ENCODE measurements at regions not wholly inside any gene's neighbourhood (a gene's known extent, or its start where the extent isn't known, plus 50 kb on each side); places are given as distances from the start of the nearest gene placed in this dataset.
A peak's percentile ranks its signal among the peaks of the same experiment; 100 is the strongest.

DNA sequence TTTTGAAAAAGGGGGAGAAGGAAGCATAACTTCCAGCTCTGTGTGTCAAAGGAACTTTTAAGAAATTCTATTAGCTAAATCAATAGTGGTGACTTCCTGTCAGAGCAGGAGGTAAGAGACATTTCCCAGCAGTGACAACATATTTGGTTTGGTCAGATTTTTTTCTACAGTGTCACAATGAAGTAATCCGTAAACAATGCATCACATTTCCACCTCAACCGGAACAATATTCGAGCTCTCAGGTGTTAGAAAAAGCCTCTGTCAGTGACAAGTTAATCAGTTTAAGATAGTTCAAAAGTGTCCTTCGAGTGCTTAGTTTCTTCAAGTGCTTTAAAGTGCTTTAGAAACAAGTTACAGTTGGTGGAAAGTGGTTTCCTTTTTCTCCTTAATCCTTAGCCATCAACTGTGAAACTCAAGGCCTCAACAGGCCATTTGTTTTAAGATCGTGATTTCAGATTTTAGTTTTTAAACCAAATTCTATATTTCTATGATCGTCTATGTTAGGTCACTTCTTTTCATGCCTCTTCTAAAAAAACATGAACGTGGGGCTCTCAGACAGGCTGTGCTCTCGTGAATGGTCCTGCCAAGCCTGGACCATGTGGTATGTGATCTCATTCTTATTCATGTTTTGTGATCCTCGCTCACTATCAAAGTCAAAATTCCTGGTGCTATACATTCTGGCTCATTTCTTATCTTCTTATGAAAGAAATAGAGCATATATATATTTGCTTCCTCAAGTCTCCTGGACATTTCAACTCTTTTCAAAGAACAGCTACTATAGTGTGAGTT, 181.9 kb upstream of the HMHB1 start (continued):
- TF ChIP-seq, protein P1, sequence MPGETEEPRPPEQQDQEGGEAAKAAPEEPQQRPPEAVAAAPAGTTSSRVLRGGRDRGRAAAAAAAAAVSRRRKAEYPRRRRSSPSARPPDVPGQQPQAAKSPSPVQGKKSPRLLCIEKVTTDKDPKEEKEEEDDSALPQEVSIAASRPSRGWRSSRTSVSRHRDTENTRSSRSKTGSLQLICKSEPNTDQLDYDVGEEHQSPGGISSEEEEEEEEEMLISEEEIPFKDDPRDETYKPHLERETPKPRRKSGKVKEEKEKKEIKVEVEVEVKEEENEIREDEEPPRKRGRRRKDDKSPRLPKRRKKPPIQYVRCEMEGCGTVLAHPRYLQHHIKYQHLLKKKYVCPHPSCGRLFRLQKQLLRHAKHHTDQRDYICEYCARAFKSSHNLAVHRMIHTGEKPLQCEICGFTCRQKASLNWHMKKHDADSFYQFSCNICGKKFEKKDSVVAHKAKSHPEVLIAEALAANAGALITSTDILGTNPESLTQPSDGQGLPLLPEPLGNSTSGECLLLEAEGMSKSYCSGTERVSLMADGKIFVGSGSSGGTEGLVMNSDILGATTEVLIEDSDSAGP (CRISPR knock-in tag; IDR thresholded peaks at IDR 0.05; ENCODE audit: borderline replicate concordance) = no peak
- TF ChIP-seq SYNCRIP (IDR thresholded peaks at IDR 0.05; ENCODE audit: insufficient read depth, low read depth, low read length) = no peak
- no peak for TF ChIP-seq PRMT3 (CRISPR knock-in tag; IDR thresholded peaks at IDR 0.05; ENCODE audit: borderline replicate concordance, low read depth)
- no peak for TF ChIP-seq ZBTB40 (IDR thresholded peaks at IDR 0.05)
- TF ChIP-seq ZBTB40 (CRISPR knock-in tag; IDR thresholded peaks at IDR 0.05) = no peak
- TF ChIP-seq ZNF260 (CRISPR knock-in tag; IDR thresholded peaks at IDR 0.05; ENCODE audit: borderline replicate concordance, low read depth) = no peak
- no peak for TF ChIP-seq HOXA7 (CRISPR knock-in tag; IDR thresholded peaks at IDR 0.05)
- no peak for TF ChIP-seq ZNF547 (CRISPR knock-in tag; IDR thresholded peaks at IDR 0.05)
- TF ChIP-seq TOPORS (CRISPR knock-in tag; IDR thresholded peaks at IDR 0.05) = no peak
- TF ChIP-seq SAP130 (CRISPR knock-in tag; IDR thresholded peaks at IDR 0.05; ENCODE audit: low read depth) = peak; percentile 64
- no peak for TF ChIP-seq ZNF790 (CRISPR knock-in tag; IDR thresholded peaks at IDR 0.05; ENCODE audit: borderline replicate concordance)
- TF ChIP-seq, protein P2, sequence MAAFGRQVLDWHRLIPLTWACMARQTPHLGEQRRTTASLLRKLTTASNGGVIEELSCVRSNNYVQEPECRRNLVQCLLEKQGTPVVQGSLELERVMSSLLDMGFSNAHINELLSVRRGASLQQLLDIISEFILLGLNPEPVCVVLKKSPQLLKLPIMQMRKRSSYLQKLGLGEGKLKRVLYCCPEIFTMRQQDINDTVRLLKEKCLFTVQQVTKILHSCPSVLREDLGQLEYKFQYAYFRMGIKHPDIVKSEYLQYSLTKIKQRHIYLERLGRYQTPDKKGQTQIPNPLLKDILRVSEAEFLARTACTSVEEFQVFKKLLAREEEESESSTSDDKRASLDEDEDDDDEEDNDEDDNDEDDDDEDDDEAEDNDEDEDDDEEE (CRISPR knock-in tag; IDR thresholded peaks at IDR 0.05) = no peak
- peak; percentile 79 for TF ChIP-seq CREB1 (IDR thresholded peaks at IDR 0.05)
- TF ChIP-seq CREB1 (CRISPR knock-in tag; IDR thresholded peaks at IDR 0.05) = peak; percentile 85
- TF ChIP-seq REPIN1 (CRISPR knock-in tag; IDR thresholded peaks at IDR 0.05; ENCODE audit: borderline replicate concordance, low read depth) = no peak
- no peak for TF ChIP-seq ZNF572 (CRISPR knock-in tag; IDR thresholded peaks at IDR 0.05)
- TF ChIP-seq, protein P3, sequence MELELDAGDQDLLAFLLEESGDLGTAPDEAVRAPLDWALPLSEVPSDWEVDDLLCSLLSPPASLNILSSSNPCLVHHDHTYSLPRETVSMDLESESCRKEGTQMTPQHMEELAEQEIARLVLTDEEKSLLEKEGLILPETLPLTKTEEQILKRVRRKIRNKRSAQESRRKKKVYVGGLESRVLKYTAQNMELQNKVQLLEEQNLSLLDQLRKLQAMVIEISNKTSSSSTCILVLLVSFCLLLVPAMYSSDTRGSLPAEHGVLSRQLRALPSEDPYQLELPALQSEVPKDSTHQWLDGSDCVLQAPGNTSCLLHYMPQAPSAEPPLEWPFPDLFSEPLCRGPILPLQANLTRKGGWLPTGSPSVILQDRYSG (CRISPR knock-in tag; IDR thresholded peaks at IDR 0.05) = no peak

All from HepG2 (cell line).